Kidney capillary endothelial cell (primary cell): ENCODE measurements at regions not wholly inside any gene's neighbourhood (a gene's known extent, or its start where the extent isn't known, plus 50 kb on each side); places are given as distances from the start of the nearest gene placed in this dataset.

Experiments
- DNase-seq: peaks from one replicate; pipeline ENCODE4 v3.0.0-alpha.2; 2018; ENCODE audit warnings: low spot score

DNA sequence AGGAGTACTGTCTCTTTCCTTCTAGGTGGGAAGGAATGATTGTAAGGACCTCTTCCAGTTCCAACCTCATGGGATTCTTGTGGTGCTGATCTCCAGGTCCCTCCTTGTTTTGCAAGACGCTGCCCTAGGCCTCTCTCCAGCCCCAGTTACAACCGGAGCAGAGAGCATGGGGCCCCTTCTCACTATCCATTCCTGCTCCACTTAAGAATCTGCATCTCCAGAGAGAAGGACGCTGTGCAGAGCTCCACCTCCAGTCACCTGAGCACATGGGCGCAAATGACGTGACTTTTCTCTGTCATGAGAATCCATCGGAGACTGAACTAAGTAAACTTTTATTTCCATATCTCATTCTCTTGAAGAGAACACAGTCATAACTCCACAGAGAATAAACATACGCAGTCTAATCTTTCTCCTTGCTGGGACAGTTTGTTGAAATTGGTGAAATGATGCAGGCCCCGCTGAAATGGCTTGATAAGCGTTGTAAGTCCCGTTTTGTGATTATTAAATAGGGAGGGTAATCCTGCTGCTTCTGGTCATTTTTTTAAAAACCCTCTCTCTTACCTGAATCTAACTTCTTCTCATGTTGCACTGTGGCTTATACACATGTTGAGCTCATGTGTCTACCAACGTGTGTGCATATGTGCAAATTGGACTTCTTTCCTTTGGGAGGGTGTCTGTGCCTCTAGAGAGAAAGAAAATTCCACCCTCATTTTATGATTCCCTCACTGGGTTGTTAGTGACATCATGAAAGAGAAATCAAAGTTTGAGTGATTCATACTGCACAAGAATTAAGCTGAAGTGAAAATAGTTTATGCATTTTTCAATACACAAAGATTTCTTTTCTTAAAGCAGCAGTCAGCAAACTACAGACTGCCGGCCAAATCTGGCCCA, 133.2 kb upstream of the TBX20 start:
- no peak for DNase-seq

GRCh38 chr7:35386082-35386815, 132.3 kb upstream of the TBX20 start:
- DNase-seq: no peak

DNA sequence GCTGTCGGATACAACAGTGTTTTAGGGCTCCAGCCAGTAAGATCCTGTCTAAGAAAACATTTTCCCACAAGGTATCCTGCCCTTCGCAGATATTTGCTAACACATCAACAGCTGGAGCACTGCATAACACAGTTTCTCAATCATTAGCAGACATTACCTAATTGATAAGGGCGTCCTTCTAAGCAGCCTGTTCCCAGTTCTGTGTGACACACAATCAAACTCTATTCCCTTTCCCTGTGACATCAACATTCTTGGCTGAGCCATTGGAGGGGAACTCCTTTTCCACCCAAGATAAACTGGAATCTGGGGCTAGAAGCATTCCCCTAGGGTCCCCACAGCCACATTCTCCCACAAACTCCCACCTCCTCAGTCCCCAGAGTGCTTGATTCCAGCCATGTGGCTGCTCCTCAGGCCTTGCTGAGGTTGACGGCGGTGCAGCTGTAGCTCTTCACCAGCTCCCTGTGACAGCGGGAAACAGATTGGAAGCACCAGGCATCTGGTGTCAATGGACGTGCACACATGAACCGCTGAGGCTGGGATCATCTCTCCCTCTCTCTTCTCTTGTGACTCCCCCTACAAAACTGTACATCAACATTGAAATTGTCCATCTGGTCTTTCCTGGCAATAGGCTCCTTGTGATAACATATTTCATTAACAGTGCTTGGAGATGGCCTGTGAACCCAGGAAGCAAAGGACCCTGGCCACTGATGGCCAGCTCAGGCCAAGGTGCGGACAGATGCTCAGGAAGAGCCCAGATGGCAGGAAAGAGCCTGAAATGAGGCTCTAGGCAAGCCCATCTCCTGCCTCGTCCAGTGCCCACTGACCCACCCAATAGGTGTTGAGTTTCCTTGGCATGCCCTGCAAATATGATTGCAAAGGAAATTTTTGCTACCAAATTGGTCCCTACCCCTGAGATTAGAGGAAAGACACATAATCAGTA, 131.1 kb upstream of the TBX20 start:
- no peak for DNase-seq

GRCh38 chr7:35380739-35381224, 126.9 kb upstream of the TBX20 start:
- no peak for DNase-seq

- DNase-seq: no peak
Observed at GRCh38 chr7:35379481-35379880, 125.6 kb upstream of the TBX20 start.

DNA sequence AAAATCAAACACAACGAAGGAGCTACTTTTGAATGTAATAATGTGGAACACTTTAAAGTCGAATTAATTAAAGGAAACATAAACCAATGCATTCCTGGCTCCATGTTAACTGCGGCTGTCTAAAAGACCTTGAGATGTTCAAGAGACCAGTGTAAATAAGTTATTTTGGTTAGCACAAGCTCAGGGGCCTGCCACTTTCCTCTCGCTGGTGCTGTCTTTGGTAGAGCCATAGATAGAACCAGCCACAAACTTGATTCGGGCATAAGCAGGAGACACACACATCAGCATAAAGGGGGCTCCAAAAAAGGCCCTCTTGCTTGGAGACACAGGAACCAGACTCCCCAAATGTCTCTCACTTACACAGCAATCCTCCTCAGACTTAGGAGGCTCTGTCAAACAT, 121.6 kb upstream of the TBX20 start:
- DNase-seq: no peak

DNA sequence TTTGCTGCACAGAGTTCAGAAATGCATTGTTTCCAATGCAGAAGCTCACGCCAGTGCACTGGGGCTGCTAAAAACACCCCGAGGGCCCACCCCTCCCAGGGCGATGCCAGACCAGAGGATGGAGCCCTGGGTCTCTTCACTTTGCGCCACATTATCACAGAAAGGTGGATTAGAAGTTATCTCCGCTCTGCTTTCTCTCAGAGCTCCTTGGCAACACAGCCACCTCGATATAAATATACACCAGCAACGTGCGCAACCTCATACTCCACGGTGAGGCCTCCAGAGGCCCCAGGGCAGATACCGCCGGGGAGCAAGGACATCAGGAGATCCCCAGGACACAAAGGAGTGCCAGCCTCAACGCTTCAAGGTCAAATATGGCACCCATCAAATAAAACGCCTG, 121.0 kb upstream of the TBX20 start:
- no peak for DNase-seq

DNA sequence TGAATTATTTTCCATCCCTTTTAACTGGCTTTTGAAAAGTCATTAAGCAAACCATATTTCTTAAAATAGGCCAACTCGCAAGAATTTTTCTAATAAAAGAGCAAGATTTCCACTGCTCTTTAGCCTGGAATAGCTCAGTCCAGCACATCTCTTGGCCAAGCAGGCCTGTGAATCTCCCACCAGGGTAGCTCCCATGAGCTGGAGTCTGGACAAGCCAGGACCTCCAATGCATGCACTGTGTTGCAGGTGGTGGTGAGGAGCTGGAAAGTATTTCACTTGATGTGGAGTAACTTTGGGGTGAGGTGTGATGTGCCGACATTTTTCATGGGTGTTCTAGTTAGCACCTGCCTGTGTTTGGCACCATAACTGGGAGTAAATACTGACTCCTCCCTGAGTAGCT, 117.3 kb upstream of the TBX20 start:
- DNase-seq: no peak

DNA sequence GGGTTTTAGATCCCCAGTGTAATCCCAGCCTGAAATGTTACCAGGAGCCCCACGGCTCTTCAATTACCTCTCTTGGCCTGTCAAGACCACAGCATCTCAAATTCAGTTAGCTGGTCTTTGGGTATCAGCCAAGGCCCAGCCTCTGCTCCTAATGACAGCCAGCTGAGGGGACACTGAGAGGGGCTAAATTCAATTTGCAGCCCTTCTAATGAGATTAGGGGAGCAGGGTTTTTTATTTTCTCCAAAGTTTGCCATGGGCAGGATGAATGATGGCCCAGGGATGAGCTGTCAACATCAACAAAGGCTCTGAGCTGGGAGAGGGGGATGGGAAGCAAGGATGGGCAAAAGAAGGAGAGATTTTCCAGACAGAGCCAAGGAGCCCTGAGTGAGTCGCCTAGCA, 116.8 kb upstream of the TBX20 start:
- no peak for DNase-seq

DNA sequence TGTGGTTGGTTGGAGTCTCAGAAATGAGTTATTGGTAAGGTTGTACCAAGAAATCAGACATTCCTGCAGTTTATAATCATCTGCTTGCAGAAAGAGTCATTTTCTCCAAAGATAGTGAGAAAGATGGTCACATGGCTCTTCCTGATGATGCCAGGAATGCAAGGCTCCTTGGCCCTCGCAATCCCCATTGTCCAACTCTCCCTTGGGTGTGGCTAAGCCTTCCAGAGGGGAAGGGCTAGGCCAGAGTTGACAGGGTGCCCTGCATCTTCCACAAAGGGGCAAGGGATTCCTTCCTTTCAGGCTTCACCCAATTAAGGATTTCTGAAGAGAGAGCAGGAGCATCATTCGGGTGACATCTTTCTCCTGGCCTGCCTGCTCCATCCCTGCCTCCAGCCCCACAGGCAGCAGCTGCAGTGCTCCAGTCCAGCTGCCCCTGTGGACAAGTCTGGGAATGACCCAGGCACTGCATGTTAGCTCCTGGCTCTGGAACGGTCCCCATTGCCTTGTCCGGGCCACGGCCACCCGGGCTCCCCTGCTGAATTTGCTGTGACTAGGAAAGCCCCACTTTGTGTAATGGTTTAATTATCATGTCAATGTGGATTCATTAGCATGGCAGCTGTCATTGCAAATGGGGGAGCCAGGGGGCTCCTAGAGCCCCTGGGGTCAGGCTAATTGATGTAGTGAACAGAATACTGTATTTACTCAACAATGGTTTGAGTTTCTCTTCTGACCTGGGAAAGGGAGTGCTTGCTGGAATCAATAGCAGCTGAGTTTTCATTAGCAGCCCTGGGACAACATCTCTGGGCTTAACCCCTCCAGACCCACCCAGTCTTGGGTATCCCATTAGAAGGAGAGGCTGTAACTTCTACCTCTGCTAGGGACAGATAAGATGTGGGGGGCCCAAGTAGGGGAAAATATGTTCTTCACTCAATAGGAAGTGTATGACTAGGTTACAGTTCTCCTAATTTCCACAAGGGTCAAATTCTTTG, 112.6 kb upstream of the TBX20 start:
- no peak for DNase-seq

GRCh38 chr7:35365523-35365922, 111.6 kb upstream of the TBX20 start:
- no peak for DNase-seq

DNA sequence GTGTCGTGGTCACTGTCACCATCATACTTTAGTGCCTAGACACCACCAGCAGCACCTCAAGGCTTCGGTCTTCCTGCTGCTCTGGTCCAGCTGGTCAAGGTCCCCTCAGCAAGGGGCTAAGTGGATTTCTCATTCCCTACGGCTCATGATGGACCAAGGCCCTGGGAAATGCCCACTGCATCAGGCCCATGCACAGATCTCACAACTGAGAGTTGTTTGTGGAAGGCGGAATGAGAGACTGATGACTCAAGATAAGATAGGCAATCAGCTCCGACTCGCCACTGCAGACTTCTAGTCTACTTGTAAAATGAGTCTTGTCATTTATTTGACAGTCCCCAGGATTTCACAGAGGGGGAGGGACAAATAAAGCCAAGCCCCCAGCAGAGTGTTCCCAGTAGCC, 108.4 kb upstream of the TBX20 start:
- no peak for DNase-seq

DNA sequence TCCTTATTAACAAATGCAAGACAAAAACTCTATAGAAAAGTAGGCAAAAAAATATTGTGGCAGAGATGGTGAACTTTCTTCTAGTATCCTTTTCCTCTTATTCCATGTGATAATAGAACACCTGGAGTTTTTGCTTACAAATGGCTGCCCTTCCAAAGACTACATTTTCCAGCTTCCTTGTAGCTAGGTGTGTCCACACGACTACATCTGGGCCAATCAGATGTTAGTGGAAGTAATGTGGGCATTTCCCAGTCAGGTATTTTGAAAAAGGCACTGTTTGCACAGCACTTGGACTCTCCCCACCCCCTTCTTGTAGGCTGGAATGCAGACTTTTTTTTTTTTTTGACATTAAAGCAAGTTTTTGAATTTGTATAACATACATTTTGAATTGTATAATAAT, 105.5 kb upstream of the TBX20 start:
- no peak for DNase-seq

- DNase-seq: no peak
Observed at GRCh38 chr7:35356495-35356894, 102.6 kb upstream of the TBX20 start.

DNA sequence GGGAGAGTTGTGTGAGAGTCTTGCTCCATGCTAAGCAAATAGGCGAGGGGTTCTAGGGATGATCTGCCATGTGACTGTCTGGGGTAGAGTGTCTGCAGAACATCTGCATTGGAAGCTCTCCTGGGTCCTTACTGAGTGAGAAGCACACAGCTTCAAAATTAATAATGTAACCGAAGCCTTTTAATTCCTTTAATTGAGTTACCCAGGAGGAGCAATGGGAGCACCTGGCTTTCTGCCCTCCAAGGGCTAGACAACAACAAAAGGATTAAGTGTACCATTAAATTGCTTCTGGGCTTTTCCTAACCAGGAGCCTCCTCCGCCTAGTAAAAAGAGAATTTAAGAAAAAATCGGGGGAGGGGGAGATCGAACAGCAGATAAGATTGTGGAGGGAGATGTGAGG, 102.0 kb upstream of the TBX20 start:
- DNase-seq: no peak

DNA sequence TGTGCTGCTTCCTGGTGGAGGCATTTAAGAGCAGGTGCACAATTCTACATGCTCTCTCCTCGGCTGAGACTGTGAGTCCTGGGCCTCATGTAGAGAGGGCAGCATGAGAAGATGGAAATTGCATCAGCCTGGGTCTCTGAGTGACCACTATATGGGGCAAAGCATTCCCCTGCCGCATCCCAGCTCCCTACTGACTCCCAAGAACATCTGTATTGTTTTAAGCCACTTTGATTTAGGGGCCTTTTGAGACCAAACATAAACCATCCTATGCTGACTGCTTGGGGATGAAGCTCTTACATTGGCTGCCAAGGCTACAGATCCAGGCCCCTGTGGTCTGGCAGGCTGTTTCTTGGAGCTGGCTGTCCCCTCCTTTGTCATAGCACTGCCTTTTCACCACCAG, 101.3 kb upstream of the TBX20 start:
- DNase-seq: no peak

GRCh38 chr7:35353481-35353880, 99.6 kb upstream of the TBX20 start:
- no peak for DNase-seq

DNA sequence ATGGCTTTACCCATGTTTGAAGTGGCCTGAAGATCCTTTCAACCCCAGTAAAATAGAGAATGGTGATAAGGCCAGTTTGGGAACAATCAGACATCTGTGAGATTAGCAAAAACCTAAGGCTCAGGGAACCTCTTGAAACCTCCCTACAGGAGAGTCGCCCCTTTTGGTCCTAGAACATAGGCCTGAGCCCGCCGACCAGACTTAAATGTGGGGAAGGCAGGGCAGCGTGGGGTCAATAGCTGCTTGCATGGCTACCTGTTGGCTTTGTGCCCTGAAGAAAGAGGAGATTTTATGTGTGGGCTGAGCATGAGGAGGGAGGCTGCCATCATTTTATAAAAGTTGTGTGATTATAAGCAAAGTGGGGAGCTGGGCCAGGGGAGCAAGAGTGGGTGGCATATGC, 97.6 kb upstream of the TBX20 start:
- DNase-seq: no peak

DNA sequence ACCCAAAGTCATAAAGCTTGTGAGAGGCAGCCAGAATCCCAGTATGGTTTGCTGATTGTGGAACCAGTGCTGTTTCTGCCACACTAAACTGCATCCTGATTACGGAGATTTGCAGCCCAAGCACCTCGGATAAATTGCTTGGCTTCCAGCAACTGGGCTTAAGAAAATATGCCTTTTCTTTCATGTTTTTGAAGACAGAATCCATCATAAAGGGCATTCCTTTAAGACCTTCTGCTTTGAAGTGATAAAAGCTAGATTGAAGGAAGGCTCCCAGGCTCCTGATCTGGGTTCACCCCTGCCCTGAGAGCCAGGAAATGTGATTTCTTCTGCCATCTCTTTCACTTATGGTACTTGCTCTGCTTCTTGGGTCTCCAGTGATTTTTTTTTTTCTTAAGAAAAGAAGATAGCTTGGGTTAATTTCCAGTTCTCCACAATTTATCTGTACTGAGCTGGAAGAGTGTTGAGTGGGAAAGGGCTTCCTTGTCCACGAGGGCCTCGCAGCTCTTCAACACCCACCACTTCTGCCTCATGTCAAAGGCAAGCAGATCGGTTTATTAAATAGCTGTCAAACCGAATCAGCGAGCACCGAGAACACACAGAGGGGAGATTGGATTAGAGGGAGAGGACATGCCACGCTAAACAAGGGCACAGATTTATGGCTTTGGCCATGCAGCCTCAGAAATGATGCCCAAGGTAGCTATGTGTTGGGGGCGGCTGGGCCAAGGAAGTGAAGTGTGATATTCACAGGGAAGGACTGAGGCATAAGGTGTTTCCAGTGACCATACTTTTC, 94.9 kb upstream of the TBX20 start:
- no peak for DNase-seq

DNA sequence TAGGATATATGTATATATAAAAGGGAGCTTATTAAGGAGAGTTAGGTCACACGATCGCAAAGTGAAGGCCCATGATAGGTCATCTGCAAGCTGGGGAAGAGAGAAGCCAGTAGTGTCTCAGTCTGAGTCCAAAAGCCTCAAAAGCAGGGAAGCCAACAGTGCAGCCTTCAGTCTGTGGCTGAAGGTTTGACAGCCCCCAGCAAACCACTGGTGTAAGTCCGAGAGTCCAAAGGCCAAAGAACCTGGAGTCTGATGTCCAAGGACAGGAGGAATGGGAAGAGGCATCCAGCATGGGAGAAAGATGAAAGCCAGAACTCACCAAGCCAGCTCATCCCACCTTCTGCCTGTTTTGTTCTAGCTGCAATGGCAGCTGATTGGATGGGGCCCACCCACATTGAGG, 88.9 kb upstream of the TBX20 start:
- DNase-seq: no peak
